ENCODE measurements at regions not wholly inside any gene's neighbourhood (a gene's known extent, or its start where the extent isn't known, plus 50 kb on each side); places are given as distances from the start of the nearest gene placed in this dataset.

GRCh38 chr6:7673063-7673536 lies 52.8 kb upstream of the BMP6 start:
- peak overlapping the region; percentile 40 for H3K4me3 ChIP-seq (ENCODE audit: control insufficient read depth, low read depth, low read length)
- peak; percentile 27 for DNase-seq (ENCODE audit: low read depth)
- peak; percentile 22 for TF ChIP-seq CTCF (IDR thresholded peaks at IDR 0.05; ENCODE audit: control insufficient read depth, insufficient read depth, low read depth, low read length, missing control alignments)

- DNase-seq (ENCODE audit: low read depth): no peak
- H3K4me3 ChIP-seq (ENCODE audit: control insufficient read depth, low read depth, low read length): no peak overlapping the region
- no peak for TF ChIP-seq CTCF (IDR thresholded peaks at IDR 0.05; ENCODE audit: control insufficient read depth, insufficient read depth, low read depth, low read length, missing control alignments)
These were observed 51.6 kb upstream of the BMP6 start for GRCh38 chr6:7674291-7674690.

GRCh38 chr6:7675353-7675945 lies 50.5 kb upstream of the BMP6 start:
- no peak for TF ChIP-seq CTCF (IDR thresholded peaks at IDR 0.05; ENCODE audit: control insufficient read depth, insufficient read depth, low read depth, low read length, missing control alignments)
- no peak for DNase-seq (ENCODE audit: low read depth)
- no peak overlapping the region for H3K4me3 ChIP-seq (ENCODE audit: control insufficient read depth, low read depth, low read length)
